Endothelial cell of umbilical vein (primary cell): ENCODE measurements at regions not wholly inside any gene's neighbourhood (a gene's known extent, or its start where the extent isn't known, plus 50 kb on each side); places are given as distances from the start of the nearest gene placed in this dataset.

Source experiments
- BruUV-seq: library from RNA; stranded (reverse); fragments of 400-500 nt; replicated peaks from 2 replicates; lab custom pipeline; 2021; lab: Mats Ljungman, UMichigan
- CTCF ChIA-PET: fragments of 300-600, 350-600 bp; sonication (Branson Sonifier 250); formaldehyde crosslinking; loops from one replicate; lab custom pipeline; 2021; ENCODE audit warnings: antibody characterized with exemption, inconsistent platforms; lab: Charles Lee
- POLR2A ChIA-PET: fragments of 300-600, 350-600 bp; sonication (Branson Sonifier 250); formaldehyde crosslinking; loops from one replicate; lab custom pipeline; 2021; ENCODE audit warnings: antibody characterized with exemption, inconsistent platforms; lab: Charles Lee
- DNase-seq: peaks from one replicate; pipeline ENCODE4 v3.0.0-alpha.2; 2011; ENCODE audit warnings: low read depth, low spot score
- FAIRE-seq: peaks from 2 replicates; lab custom pipeline; 2011; peaks lifted over from hg19 to GRCh38; lab: Jason Lieb, UNC
- H2AFZ ChIP-seq: 2 replicates; pipeline ENCODE4 v1.6.0; 2012; ENCODE audit warnings: low read depth, low read length, control low read depth, inconsistent platforms
- H3K27ac ChIP-seq: 2 replicates; pipeline ENCODE4 v1.5.1; 2011; ENCODE audit warnings: low read depth, mild to moderate bottlenecking, control low read depth, low read length, moderate library complexity; ENCODE audit not compliant: insufficient read depth
- H3K27me3 ChIP-seq, 2 experiments: 2 replicates each; pipeline versions ENCODE4 v1.6.0 to v1.6.1; 2011; ENCODE audit warnings: low read length in 2 of 2, mixed read lengths in 1 of 2; ENCODE audit not compliant: control insufficient read depth in 2 of 2, insufficient read depth in 2 of 2
- H3K36me3 ChIP-seq, 2 experiments: 2 replicates in 1 of 2; 3 replicates in 1 of 2; pipeline ENCODE4 v1.5.1; 2011; ENCODE audit warnings: low read length in 2 of 2, mild to moderate bottlenecking in 1 of 2, moderate library complexity in 1 of 2; ENCODE audit not compliant: control insufficient read depth in 2 of 2, insufficient read depth in 2 of 2; ENCODE audit errors: extremely low read depth in 1 of 2
- H3K4me1 ChIP-seq: 3 replicates; pipeline ENCODE4 v1.5.1; 2011; ENCODE audit warnings: mild to moderate bottlenecking, low read length; ENCODE audit not compliant: control insufficient read depth, insufficient read depth; ENCODE audit errors: extremely low read depth
- H3K4me2 ChIP-seq: 2 replicates; pipeline ENCODE4 v1.6.1; 2011; ENCODE audit warnings: low read length, control low read depth, mixed read lengths; ENCODE audit not compliant: insufficient read depth
- H3K4me3 ChIP-seq, 3 experiments: fragments of 200-600 bp in 1 of 3; sonication (generic), shearing (Covaris generic) in 1 of 3; replicated peaks in 1 of 3; 2 replicates each; pipeline ENCODE4 v1.5.1; 2011 to 2016; ENCODE audit warnings: control low read depth in 3 of 3, low read length in 3 of 3, mild to moderate bottlenecking in 2 of 3, inconsistent platforms in 1 of 3, low read depth in 1 of 3, moderate library complexity in 1 of 3; ENCODE audit not compliant: insufficient read depth in 1 of 3
- H3K79me2 ChIP-seq: 2 replicates; pipeline ENCODE4 v1.6.0; 2012; ENCODE audit warnings: low read length, inconsistent platforms; ENCODE audit not compliant: control insufficient read depth, insufficient read depth
- H3K9ac ChIP-seq: replicated peaks from 2 replicates; pipeline ENCODE3; 2011; ENCODE audit warnings: low read length, control low read depth; ENCODE audit not compliant: insufficient read depth; ENCODE audit errors: extremely low read depth
- H3K9me1 ChIP-seq: replicated peaks from 3 replicates; pipeline ENCODE4 v1.6.0; 2011; ENCODE audit warnings: mild to moderate bottlenecking, low read length; ENCODE audit not compliant: control insufficient read depth, insufficient read depth; ENCODE audit errors: extremely low read depth
- H3K9me3 ChIP-seq: replicated peaks from 2 replicates; pipeline ENCODE4 v1.5.1; 2012; ENCODE audit warnings: low read length, inconsistent platforms; ENCODE audit not compliant: control insufficient read depth, insufficient read depth
- H4K20me1 ChIP-seq: replicated peaks from 2 replicates; pipeline ENCODE3; 2011; ENCODE audit warnings: mild to moderate bottlenecking, low read length; ENCODE audit not compliant: control insufficient read depth, insufficient read depth; ENCODE audit errors: extremely low read depth
- EZH2 ChIP-seq: IDR thresholded peaks from 2 replicates; pipeline ENCODE4 v1.6.1; 2012; ENCODE audit warnings: borderline replicate concordance, low read depth, mild to moderate bottlenecking, moderate library complexity, low read length, inconsistent platforms; ENCODE audit not compliant: severe bottlenecking
- FOS ChIP-seq: IDR thresholded peaks from 2 replicates; pipeline ENCODE4 v1.6.1; 2011; ENCODE audit warnings: mild to moderate bottlenecking, low read length, moderate library complexity, borderline replicate concordance; ENCODE audit not compliant: insufficient read depth
- GATA2 ChIP-seq: IDR thresholded peaks from 2 replicates; pipeline ENCODE4 v1.7.0; 2011; ENCODE audit warnings: low read depth, mild to moderate bottlenecking, moderate library complexity, mixed read lengths, low read length; ENCODE audit not compliant: insufficient read length, insufficient read depth
- JUN ChIP-seq: IDR thresholded peaks from 2 replicates; pipeline ENCODE4 v1.6.1; 2011; ENCODE audit warnings: borderline replicate concordance, low read depth; ENCODE audit not compliant: insufficient read length, insufficient read depth
- MYC ChIP-seq: IDR thresholded peaks from one replicate; pipeline ENCODE4 v1.6.1; 2011; ENCODE audit warnings: mild to moderate bottlenecking, low read depth, low read length
- POLR2A ChIP-seq: IDR thresholded peaks from 2 replicates; pipeline ENCODE4 v1.6.1; 2012; ENCODE audit warnings: low read depth, mild to moderate bottlenecking, control low read depth, low read length
- POLR2AphosphoS5 ChIP-seq: IDR thresholded peaks from 2 replicates; pipeline ENCODE4 v1.6.1; 2012; ENCODE audit warnings: low read depth, mild to moderate bottlenecking, control low read depth, low read length, moderate library complexity; ENCODE audit not compliant: insufficient read depth
- dilution Hi-C: fragments of 300-500 bp; cut with MboI; formaldehyde crosslinking; loops from one replicate; pipeline ENCODE4 v1.15.0; 2019; ENCODE audit warnings: low sequenced_read_pairs; ENCODE audit not compliant: extremely low pct_ligation_motif_present
- intact Hi-C: fragments of 100-400 bp; cut with micrococcal nuclease; formaldehyde crosslinking; loops from one replicate; pipeline ENCODE4 v1.10.0; 2022
- TF ChIP-seq, protein P1 (sequence below), 2 donors: IDR thresholded peaks; 1 replicate in 1 of 2; 2 replicates in 1 of 2; pipeline ENCODE4 v1.5.1; 2011; ENCODE audit warnings: low read length in 2 of 2, mild to moderate bottlenecking in 2 of 2, moderate library complexity in 2 of 2, control low read depth in 1 of 2, inconsistent platforms in 1 of 2, low read depth in 1 of 2; ENCODE audit not compliant: insufficient read depth in 1 of 2; ENCODE audit errors: extremely low read depth in 1 of 2
- TF ChIP-seq, protein P2 (sequence below): IDR thresholded peaks from 2 replicates; pipeline ENCODE4 v1.6.1; 2011; ENCODE audit not compliant: insufficient read depth, insufficient read length

DNA sequence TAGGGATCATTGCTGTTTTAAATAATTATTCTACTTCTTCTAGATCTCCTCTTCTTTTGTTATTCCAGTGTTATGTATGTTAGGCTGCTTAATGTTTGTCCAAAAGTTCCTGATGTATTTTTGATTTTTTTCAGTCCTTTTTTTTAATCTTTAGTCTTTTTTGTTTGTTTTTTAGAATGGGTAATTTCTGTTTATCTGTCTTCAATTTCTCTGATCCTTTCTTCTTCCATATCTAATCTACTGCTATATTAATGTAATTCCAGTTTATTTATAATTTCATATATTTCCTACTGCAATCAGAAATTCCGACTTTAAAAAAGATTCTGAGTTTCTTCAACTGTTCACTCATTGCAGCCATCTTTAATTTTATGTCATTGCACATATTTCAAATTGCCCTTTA lies 452.8 kb upstream of the POT1 start:
- Histone ChIP-seq H3K36me3 (no peaks in the 10 kb centered on the region), H3K4me3 (no peak overlapping the region), H3K9ac (no peak overlapping the region), H3K4me2 (no peak overlapping the region), H3K9me1 (no peaks in the 10 kb centered on the region), H3K27me3 (no peaks in the 10 kb centered on the region), H3K4me1 (no peaks in the 10 kb centered on the region), H3K9me3 (no peaks in the 10 kb centered on the region), H3K27ac (no peak overlapping the region), H4K20me1 (no peaks in the 10 kb centered on the region), H3K79me2 (no peaks in the 10 kb centered on the region), H2AFZ (no peak overlapping the region)
- ChIA-PET POLR2A (no interaction called here), CTCF (no interaction called here)
- TF ChIP-seq, protein P1, sequence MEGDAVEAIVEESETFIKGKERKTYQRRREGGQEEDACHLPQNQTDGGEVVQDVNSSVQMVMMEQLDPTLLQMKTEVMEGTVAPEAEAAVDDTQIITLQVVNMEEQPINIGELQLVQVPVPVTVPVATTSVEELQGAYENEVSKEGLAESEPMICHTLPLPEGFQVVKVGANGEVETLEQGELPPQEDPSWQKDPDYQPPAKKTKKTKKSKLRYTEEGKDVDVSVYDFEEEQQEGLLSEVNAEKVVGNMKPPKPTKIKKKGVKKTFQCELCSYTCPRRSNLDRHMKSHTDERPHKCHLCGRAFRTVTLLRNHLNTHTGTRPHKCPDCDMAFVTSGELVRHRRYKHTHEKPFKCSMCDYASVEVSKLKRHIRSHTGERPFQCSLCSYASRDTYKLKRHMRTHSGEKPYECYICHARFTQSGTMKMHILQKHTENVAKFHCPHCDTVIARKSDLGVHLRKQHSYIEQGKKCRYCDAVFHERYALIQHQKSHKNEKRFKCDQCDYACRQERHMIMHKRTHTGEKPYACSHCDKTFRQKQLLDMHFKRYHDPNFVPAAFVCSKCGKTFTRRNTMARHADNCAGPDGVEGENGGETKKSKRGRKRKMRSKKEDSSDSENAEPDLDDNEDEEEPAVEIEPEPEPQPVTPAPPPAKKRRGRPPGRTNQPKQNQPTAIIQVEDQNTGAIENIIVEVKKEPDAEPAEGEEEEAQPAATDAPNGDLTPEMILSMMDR (IDR thresholded peaks at IDR 0.05; ENCODE audit: extremely low read depth in 1 of 2, insufficient read depth in 1 of 2, low read depth in 1 of 2, low read length in 2 of 2) = no peak
- dilution Hi-C loops (no loop called here), intact Hi-C loops (no loop called here)
- FAIRE-seq (no peak), DNase-seq (no peak)
- BruUV-seq = no TSS peak

DNA sequence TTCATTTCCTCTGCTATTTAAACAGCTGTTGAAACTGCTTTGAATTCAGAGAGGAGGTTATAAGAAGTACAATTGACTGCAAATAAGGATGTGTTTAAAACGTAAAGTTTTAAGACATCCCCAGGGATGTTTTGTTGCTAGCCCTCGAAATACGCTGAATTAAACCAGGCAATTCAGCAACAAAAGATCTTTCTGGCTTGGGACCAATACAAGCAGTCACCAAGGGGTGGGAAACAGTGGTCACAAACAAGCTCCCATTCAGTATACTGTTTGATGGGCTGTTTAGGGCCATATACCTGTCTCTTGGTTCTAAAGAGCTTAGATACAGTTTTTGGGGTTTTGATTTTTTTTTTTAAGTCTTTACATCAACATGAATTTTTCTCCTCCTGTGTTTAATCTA lies 446.3 kb upstream of the POT1 start:
- Histone ChIP-seq H3K4me2 (no peak overlapping the region), H3K27me3 (no peaks in the 10 kb centered on the region), H3K9me3 (no peaks in the 10 kb centered on the region), H3K27ac (no peak overlapping the region), H2AFZ (no peak overlapping the region), H4K20me1 (no peaks in the 10 kb centered on the region), H3K4me1 (no peaks in the 10 kb centered on the region), H3K9me1 (no peaks in the 10 kb centered on the region), H3K36me3 (no peaks in the 10 kb centered on the region), H3K9ac (no peak overlapping the region), H3K79me2 (no peaks in the 10 kb centered on the region), H3K4me3 (no peak overlapping the region)
- no peak for TF ChIP-seq GATA2
- TF ChIP-seq, protein P1 (IDR thresholded peaks at IDR 0.05; ENCODE audit: extremely low read depth in 1 of 2, insufficient read depth in 1 of 2, low read depth in 1 of 2, low read length in 2 of 2) = no peak
- no peak for TF ChIP-seq POLR2A
- TF ChIP-seq, protein P2, sequence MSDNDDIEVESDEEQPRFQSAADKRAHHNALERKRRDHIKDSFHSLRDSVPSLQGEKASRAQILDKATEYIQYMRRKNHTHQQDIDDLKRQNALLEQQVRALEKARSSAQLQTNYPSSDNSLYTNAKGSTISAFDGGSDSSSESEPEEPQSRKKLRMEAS = no peak
- no peak for TF ChIP-seq MYC
- no peak for TF ChIP-seq POLR2AphosphoS5
- TF ChIP-seq JUN = no peak
- no peak for TF ChIP-seq EZH2
- no peak for TF ChIP-seq FOS
- no TSS peak for BruUV-seq
- CTCF ChIA-PET = no interaction called here
- FAIRE-seq (no peak), DNase-seq (no peak)
- POLR2A ChIA-PET = no interaction called here
- intact Hi-C loops = no loop called here
- dilution Hi-C loops = no loop called here
